Common myeloid progenitor, CD34-positive (primary cell): ENCODE measurements at regions not wholly inside any gene's neighbourhood (a gene's known extent, or its start where the extent isn't known, plus 50 kb on each side); places are given as distances from the start of the nearest gene placed in this dataset.

ENCODE experiments used
- CTCF ChIA-PET: fragments of 350-600 bp; sonication (Branson Sonifier 250); formaldehyde crosslinking; loops from one replicate; lab custom pipeline; 2021; ENCODE audit warnings: antibody characterized with exemption; lab: Charles Lee
- POLR2A ChIA-PET: fragments of 350-600 bp; sonication (Branson Sonifier 250); formaldehyde crosslinking; loops from one replicate; lab custom pipeline; 2021; ENCODE audit warnings: antibody characterized with exemption; lab: Charles Lee
- DNase-seq, 3 donors: peaks; one replicate each; pipeline versions ENCODE4 v3.0.0 to v3.0.0-alpha.2; 2013
- H3K27ac ChIP-seq, 2 experiments: 1 replicate in 1 of 2; 2 replicates in 1 of 2; pipeline ENCODE4 v1.7.0; 2013; ENCODE audit warnings: inconsistent platforms in 2 of 2, low read length in 2 of 2, mild to moderate bottlenecking in 2 of 2, low read depth in 1 of 2, moderate library complexity in 1 of 2; ENCODE audit not compliant: severe bottlenecking in 2 of 2, insufficient read depth in 1 of 2, poor library complexity in 1 of 2
- H3K27me3 ChIP-seq, 5 experiments: replicated peaks in 2 of 5; 1 replicate in 3 of 5; 2 replicates in 2 of 5; pipeline versions ENCODE4 v1.6.1 to v1.7.0; 2013; ENCODE audit warnings: low read length in 4 of 5, mild to moderate bottlenecking in 2 of 5, moderate library complexity in 2 of 5, inconsistent platforms in 1 of 5; ENCODE audit not compliant: insufficient read depth in 5 of 5, control insufficient read depth in 4 of 5
- H3K36me3 ChIP-seq, 4 experiments: 1 replicate in 2 of 4; 2 replicates in 2 of 4; pipeline versions ENCODE4 v1.6.1 to v1.7.0; 2013; ENCODE audit warnings: low read length in 3 of 4, control low read depth in 1 of 4, mild to moderate bottlenecking in 1 of 4; ENCODE audit not compliant: control insufficient read depth in 4 of 4, insufficient read depth in 4 of 4
- H3K4me1 ChIP-seq, 4 experiments: 1 replicate in 3 of 4; 2 replicates in 1 of 4; pipeline versions ENCODE4 v1.6.1 to v1.7.1; 2013; ENCODE audit warnings: low read length in 3 of 4, mild to moderate bottlenecking in 3 of 4, control low read depth in 1 of 4, inconsistent platforms in 1 of 4, moderate library complexity in 1 of 4; ENCODE audit not compliant: control insufficient read depth in 4 of 4, insufficient read depth in 4 of 4; ENCODE audit errors: control extremely low read depth in 1 of 4
- H3K4me3 ChIP-seq, 7 experiments: 1 replicate in 4 of 7; 2 replicates in 3 of 7; pipeline versions ENCODE4 v1.5.1 to v1.7.0; 2013; ENCODE audit warnings: mild to moderate bottlenecking in 7 of 7, low read length in 6 of 7, moderate library complexity in 6 of 7, inconsistent platforms in 2 of 7, low read depth in 2 of 7, control low read depth in 1 of 7; ENCODE audit not compliant: insufficient read depth in 4 of 7, control insufficient read depth in 1 of 7; ENCODE audit errors: extremely low read depth in 1 of 7
- H3K9me3 ChIP-seq, 5 experiments: 1 replicate in 4 of 5; 2 replicates in 1 of 5; pipeline versions ENCODE4 v1.6.1 to v1.7.1; 2013; ENCODE audit warnings: low read length in 4 of 5, mild to moderate bottlenecking in 2 of 5, inconsistent platforms in 1 of 5, low read depth in 1 of 5, moderate library complexity in 1 of 5; ENCODE audit not compliant: control insufficient read depth in 4 of 5, insufficient read depth in 2 of 5; ENCODE audit errors: control extremely low read depth in 1 of 5
- WGBS: methylation state at CpG from one replicate; pipeline ENCODE4 v1.1.5; 2013; ENCODE audit not compliant: insufficient coverage; 5-methylcytosine and 5-hydroxymethylcytosine counted together

- Histone ChIP-seq H3K27me3 (peaks cover 0 to 2% (median 0%) of the 10 kb centered on the region in 5 experiments), H3K9me3 (peaks cover 0 to 9% (median 0%) of the 10 kb centered on the region in 5 experiments), H3K4me3 (no peak overlapping the region), H3K27ac (no peak overlapping the region), H3K36me3 (no peaks in the 10 kb centered on the region), H3K4me1 (no peaks in the 10 kb centered on the region)
- ChIA-PET POLR2A (no interaction called here), CTCF (no interaction called here)
- 98% methylated on average over 5 of the region's 5 CpGs for WGBS
- no peak for DNase-seq
Observed at GRCh38 chr6:106739387-106739786, 110.0 kb downstream of the QRSL1 start.

GRCh38 chr6:106736502-106736901 lies 107.1 kb downstream of the QRSL1 start:
- Histone ChIP-seq H3K9me3 (peaks cover 0 to 5% (median 0%) of the 10 kb centered on the region in 5 experiments), H3K27ac (no peak overlapping the region), H3K36me3 (no peaks in the 10 kb centered on the region), H3K4me3 (no peak overlapping the region), H3K27me3 (peaks cover 0 to 2% (median 0%) of the 10 kb centered on the region in 5 experiments), H3K4me1 (no peaks in the 10 kb centered on the region)
- ChIA-PET CTCF (no interaction called here), POLR2A (no interaction called here)
- WGBS: no CpG with 5 or more reads among the region's 2 CpGs
- no peak for DNase-seq

- H3K9me3 ChIP-seq: peaks cover 0 to 5% (median 0%) of the 10 kb centered on the region in 5 experiments
- ChIA-PET POLR2A (no interaction called here), CTCF (no interaction called here)
- H3K36me3 ChIP-seq: no peaks in the 10 kb centered on the region
- no peak overlapping the region for H3K4me3 ChIP-seq
- H3K4me1 ChIP-seq: no peaks in the 10 kb centered on the region
- no peak overlapping the region for H3K27ac ChIP-seq
- H3K27me3 ChIP-seq: peaks cover 0 to 2% (median 0%) of the 10 kb centered on the region in 5 experiments
- no peak for DNase-seq
Observed at GRCh38 chr6:106735828-106736227, 106.5 kb downstream of the QRSL1 start.

- Histone ChIP-seq H3K4me3 (no peak overlapping the region), H3K4me1 (no peaks in the 10 kb centered on the region), H3K36me3 (no peaks in the 10 kb centered on the region), H3K27me3 (peaks cover 0 to 2% (median 0%) of the 10 kb centered on the region in 5 experiments), H3K27ac (no peak overlapping the region), H3K9me3 (peaks cover 0 to 5% (median 0%) of the 10 kb centered on the region in 5 experiments)
- no peak for DNase-seq
- ChIA-PET CTCF (no interaction called here), POLR2A (no interaction called here)
- WGBS: 52% methylated on average over 2 of the region's 3 CpGs
Observed at GRCh38 chr6:106735136-106735633, 105.8 kb downstream of the QRSL1 start.

- POLR2A ChIA-PET: no interaction called here
- H3K9me3 ChIP-seq: peaks cover 0 to 5% (median 0%) of the 10 kb centered on the region in 5 experiments
- CTCF ChIA-PET: no interaction called here
- H3K36me3 ChIP-seq: no peaks in the 10 kb centered on the region
- H3K27me3 ChIP-seq: peaks cover 0 to 2% (median 0%) of the 10 kb centered on the region in 5 experiments
- no peak for DNase-seq
- no peak overlapping the region for H3K4me3 ChIP-seq
- H3K27ac ChIP-seq: no peak overlapping the region
- no peaks in the 10 kb centered on the region for H3K4me1 ChIP-seq
- 83% methylated on average over 1 of the region's 2 CpGs for WGBS
Observed at GRCh38 chr6:106733386-106733785, 104.0 kb downstream of the QRSL1 start.

GRCh38 chr6:106732376-106732940 lies 103.1 kb downstream of the QRSL1 start:
- 100% methylated on average over 4 of the region's 7 CpGs for WGBS

GRCh38 chr6:106731843-106732160 lies 102.4 kb downstream of the QRSL1 start:
- peaks cover 0 to 5% (median 0%) of the 10 kb centered on the region in 5 experiments for H3K9me3 ChIP-seq
- POLR2A ChIA-PET: no interaction called here
- CTCF ChIA-PET: no interaction called here

More at GRCh38 chr6:106732376-106732940, 103.1 kb downstream of the QRSL1 start:
- no peak overlapping the region for H3K27ac ChIP-seq
- no peaks in the 10 kb centered on the region for H3K4me1 ChIP-seq
- DNase-seq: no peak
- H3K9me3 ChIP-seq: peaks cover 0 to 5% (median 0%) of the 10 kb centered on the region in 5 experiments
- CTCF ChIA-PET: no interaction called here
- H3K36me3 ChIP-seq: no peaks in the 10 kb centered on the region
- H3K27me3 ChIP-seq: peaks cover 0 to 2% (median 0%) of the 10 kb centered on the region in 5 experiments
- H3K4me3 ChIP-seq: no peak overlapping the region
- POLR2A ChIA-PET: no interaction called here

More at GRCh38 chr6:106731843-106732160, 102.4 kb downstream of the QRSL1 start:
- H3K4me1 ChIP-seq: no peaks in the 10 kb centered on the region
- H3K27me3 ChIP-seq: peaks cover 0 to 2% (median 0%) of the 10 kb centered on the region in 5 experiments
- WGBS: 88% methylated on average over 1 of the region's 1 CpG
- no peak overlapping the region for H3K4me3 ChIP-seq
- DNase-seq: no peak
- no peak overlapping the region for H3K27ac ChIP-seq
- H3K36me3 ChIP-seq: no peaks in the 10 kb centered on the region
